ENCODE measurements at regions not wholly inside any gene's neighbourhood (a gene's known extent, or its start where the extent isn't known, plus 50 kb on each side); places are given as distances from the start of the nearest gene placed in this dataset. TPM values are rescaled to one million over a fixed set of nuclear protein-coding genes. Genes with fewer than 3 reads are reported as not detected.
A peak's percentile ranks its signal among the peaks of the same experiment; 100 is the strongest.
"Not testable (repeated sequence)": the region's sequence is repeated elsewhere in the genome, so short reads cannot be mapped to it uniquely, and the experiment has no call there.

GRCh38 chr18:14223919-14224318, 91.7 kb upstream of the ZNF519 start:
- not testable (repeated sequence) for DNase-seq (ENCODE audit: low read depth); H3K4me3 ChIP-seq (ENCODE audit: low read depth, low read length)

- not testable (repeated sequence) for DNase-seq (ENCODE audit: low read depth); H3K4me3 ChIP-seq (ENCODE audit: low read depth, low read length)
Observed at GRCh38 chr18:14223231-14223822, 91.1 kb upstream of the ZNF519 start.

GRCh38 chr18:14222354-14223221, 90.4 kb upstream of the ZNF519 start:
- not testable (repeated sequence) for H3K4me3 ChIP-seq (ENCODE audit: low read depth, low read length); DNase-seq (ENCODE audit: low read depth)

- H3K4me3 ChIP-seq (ENCODE audit: low read depth, low read length) = no peak overlapping the region
- no peak for DNase-seq (ENCODE audit: low read depth)
- TF ChIP-seq CTCF (IDR thresholded peaks at IDR 0.05; ENCODE audit: insufficient read depth, low read depth, low read length) = no peak
Observed at GRCh38 chr18:14221689-14222088, 89.5 kb upstream of the ZNF519 start.

- not testable (repeated sequence) for H3K4me3 ChIP-seq (ENCODE audit: low read depth, low read length); DNase-seq (ENCODE audit: low read depth)
Observed at GRCh38 chr18:14215952-14216351, 83.7 kb upstream of the ZNF519 start.

GRCh38 chr18:14203424-14203823, 71.2 kb upstream of the ZNF519 start:
- H3K4me3 ChIP-seq (ENCODE audit: low read depth, low read length) = not testable (repeated sequence)

GRCh38 chr18:14190776-14191442, 58.7 kb upstream of the ZNF519 start:
- not testable (repeated sequence) for DNase-seq (ENCODE audit: low read depth); H3K4me3 ChIP-seq (ENCODE audit: low read depth, low read length)

More at GRCh38 chr18:14203424-14203823, 71.2 kb upstream of the ZNF519 start:
- DNase-seq (ENCODE audit: low read depth) = not testable (repeated sequence)

GRCh38 chr18:14189858-14190257, 57.6 kb upstream of the ZNF519 start:
- H3K4me3 ChIP-seq (ENCODE audit: low read depth, low read length) = no peak overlapping the region
- TF ChIP-seq CTCF (IDR thresholded peaks at IDR 0.05; ENCODE audit: insufficient read depth, low read depth, low read length) = no peak
- peak; percentile 8 for DNase-seq (ENCODE audit: low read depth)

GRCh38 chr18:14188751-14189406, 56.6 kb upstream of the ZNF519 start:
- not testable (repeated sequence) for H3K4me3 ChIP-seq (ENCODE audit: low read depth, low read length)
- DNase-seq (ENCODE audit: low read depth) = peak; percentile 29

Small RNA genes lying in the stretch of these regions (small RNA-seq; reads per million reads assigned to genes)
- gene RNU6-316P = not detected

All from fibroblast of villous mesenchyme (primary cell).